Inflammatory macrophage (primary cell): ENCODE measurements at regions not wholly inside any gene's neighbourhood (a gene's known extent, or its start where the extent isn't known, plus 50 kb on each side); places are given as distances from the start of the nearest gene placed in this dataset.

Source experiments
- DNase-seq, 2 donors: peaks; one replicate each; pipeline ENCODE4 v3.0.0-alpha.2; 2020 to 2022

DNA sequence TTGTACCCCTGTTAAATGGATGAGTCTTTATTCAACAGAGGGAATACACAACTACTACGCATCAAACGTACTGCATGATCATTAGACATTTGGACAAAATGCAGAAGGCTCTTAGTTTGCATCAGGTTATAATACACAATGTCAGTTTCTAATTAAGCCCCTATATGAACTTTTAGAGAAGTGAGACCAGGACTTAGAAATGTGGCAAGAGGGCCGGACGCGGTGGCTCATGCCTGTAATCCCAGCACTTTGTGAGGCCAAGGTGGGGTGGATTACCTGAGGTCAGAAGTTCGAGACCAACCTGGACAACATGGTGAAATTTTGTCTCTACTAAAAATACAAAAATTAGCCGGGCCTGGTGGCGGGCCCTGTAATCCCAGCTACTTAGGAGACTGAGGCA lies 76.3 kb upstream of the MGMT start:
- no peak for DNase-seq

DNA sequence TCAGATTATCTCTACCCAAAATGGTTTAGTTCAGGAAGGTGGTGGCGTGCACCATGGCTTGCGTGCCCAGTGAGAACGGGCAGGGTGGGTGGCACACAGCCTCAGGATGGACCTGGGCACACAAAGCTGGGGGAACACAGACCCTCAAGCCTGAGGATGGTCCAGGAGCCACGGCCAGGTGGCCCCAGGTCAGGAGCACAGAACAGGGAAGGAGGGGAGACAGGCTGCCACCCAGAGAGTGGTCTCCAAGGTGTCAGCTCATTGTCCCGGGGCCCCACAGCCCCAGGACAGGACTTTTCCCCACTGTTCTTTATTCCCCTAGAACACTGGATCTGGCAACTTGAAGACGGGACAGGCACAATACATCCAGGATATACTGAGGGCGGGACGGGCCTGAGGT lies 75.6 kb upstream of the MGMT start:
- DNase-seq: no peak

DNA sequence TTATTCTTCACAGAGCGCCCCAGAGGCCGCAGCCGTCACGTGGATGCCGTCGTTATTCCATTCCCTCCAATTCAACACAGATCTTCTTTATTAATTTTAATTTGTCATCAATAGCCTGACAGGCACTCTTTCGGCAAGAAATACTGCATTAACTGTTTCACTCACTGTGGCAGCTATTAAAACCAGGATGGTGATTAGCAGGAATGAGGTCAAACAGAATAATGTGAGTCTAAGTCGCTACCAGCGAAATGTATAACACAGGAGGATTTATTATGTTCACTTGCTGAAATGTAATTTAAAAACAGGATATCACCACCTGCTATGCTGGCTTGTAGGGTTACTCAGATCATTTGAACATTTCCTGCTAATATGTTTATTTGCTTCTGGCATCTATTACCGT lies 74.2 kb upstream of the MGMT start:
- DNase-seq: no peak

DNA sequence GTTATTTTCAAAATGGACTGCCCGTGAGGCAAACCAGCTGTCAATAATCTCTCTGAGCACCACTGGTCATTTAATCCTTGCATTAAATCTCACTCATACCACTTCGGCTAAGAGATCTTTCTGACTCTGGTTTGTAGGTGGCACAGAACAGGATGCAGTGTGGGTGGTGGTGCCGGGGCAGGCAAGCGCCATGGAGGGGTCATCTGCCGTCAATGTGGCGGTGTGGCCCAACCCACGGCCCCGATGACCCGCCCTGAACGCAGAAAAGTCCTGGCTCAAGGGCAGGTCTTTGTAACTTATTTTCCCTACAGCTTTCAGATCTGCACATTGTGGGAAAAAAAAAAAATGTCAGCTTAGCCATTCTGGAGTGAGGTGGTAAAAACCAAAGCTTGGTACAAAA lies 73.2 kb upstream of the MGMT start:
- no peak for DNase-seq

DNA sequence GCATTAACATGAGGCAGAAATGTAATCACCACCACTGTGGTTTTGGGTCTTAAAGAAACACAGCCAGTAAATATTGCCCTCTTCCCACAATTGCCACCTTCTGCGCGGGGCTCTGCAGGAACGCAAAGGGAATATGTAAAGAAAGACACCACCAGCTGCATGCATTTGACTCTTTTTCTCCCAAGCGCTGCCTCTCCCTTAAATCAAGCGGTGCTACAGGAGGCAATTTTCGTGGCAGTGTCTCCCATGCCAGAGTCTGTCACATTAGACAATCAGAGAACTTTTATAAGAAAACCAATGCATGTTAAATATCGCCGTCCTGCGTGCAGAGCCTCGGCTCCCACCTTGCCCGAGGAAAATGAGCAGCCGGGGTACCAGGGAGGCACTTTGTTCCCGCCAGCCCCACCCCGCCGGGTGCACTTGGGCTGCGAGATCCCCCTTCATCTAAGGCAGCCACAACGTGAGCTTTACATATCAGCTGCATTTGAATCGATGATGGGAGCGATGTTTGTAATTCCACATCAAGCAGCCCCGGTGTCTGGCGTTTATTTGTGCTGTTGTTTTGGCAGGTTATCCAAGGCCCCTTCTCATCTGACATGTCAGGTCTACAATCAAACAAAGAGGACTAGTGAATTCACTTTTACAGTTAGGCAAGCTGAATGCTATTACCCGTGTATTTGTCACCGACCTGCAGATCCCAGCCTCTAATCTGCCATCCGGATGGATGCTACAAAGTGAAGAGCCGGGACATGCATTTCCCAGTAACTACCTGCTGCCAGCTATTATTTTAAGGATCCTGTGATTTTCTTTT lies 72.3 kb upstream of the MGMT start:
- DNase-seq: no peak

DNA sequence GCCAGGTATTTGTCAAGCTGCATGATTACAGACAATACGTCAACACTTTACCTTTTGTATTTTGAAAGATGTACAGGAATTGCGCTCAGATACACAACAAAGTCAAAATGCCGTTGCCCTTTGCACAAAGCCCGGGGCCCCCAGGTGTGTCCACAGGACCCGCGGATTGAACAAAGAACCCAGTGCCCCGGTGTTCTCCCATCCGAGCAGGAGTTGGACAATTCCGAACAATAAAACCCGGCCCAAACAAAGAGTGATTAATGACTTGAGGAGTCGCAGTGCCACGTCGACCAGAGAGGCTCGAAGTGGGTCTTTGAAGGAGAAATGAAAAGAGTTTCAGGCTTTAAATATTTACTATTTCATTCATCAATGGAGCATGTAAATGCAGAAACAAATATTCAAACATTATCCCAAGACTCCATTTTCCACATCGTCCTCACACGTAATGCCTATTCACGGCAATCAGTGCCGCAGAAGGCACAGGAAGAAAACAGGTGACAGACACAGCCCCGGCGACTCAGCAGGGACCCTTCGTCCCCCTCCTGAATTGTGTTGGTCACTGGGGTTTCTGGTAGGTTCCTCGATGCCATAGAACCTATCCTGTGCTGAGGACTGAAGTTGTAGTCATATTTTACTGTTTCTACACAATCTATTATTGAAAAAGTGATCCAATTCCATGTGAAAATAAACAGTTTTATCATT lies 70.9 kb upstream of the MGMT start:
- DNase-seq: no peak

DNA sequence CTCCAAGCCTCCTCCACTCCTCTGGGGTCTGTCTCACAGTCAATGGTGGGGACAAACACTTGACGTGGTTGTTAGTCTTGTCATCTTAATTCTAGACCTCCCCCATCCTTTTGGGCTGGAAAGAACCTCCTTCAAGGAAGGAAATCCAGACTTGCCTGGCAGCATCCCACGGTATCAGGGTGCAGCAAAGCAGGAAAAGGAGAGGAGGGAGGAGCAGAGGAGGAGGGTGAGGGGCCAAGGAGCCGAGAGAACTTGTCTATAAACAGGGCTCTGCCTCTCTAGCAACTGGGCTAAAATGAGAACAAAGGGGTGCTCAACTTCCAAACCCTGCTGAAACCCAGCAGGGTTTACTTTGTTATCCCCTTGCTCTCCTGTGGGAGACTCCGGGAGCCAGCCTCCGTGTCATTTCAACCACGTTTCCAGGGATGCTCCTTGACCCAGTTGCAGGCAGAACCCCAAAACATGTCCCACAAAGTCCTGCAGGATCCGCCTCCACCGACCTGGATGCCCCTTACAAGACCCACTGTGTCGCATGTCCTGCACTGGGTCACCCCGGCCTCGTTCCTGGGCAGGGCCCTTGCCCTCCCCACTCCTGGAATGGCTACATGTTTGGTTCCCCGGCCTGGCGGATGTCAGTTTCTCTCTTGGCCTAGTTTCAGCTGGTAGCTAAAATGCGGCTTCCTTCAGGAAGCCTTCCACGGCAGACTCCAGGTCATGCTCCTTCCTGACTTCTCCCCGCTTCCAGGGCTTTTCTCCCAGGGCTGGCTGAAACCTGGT lies 69.7 kb upstream of the MGMT start:
- no peak for DNase-seq

DNA sequence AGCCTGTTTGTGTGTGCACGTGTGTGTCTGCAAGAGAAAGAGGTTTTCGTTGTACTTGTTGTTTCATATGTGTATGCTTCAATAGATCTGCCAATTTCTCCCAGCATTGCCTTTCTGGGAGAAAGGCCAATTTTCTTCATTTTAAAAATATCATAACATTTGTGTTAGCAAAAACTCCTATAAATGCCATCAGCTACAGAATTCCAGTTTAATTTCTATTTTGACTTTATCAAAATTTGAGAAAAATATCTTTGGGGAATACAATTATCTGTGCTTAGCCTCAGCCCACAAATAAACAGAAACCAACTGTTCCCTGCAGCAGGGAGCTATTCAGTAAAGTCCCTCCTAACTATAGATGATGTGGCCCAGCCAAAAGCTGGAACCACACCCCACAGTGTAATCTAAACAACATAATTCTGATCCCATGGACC lies 68.3 kb upstream of the MGMT start:
- DNase-seq: no peak

DNA sequence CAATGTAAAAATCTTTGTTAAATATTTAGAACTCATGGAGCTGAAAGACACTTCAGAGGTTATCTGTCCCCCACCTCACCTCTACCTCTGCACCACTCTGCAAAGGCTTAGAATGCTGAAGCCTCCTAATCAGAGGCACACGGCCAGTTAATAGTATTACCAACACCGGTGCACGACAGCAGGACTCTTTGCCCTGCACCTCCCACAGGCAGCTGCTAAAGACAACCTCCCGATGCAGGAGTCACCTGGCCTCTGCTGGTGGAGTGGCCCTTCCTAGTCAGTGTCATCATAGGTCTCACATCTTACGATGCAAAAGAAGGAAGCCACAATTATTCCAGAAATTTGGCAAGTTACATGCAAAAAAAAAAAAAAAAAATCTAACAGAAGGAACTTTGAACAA lies 66.6 kb upstream of the MGMT start:
- no peak for DNase-seq

DNA sequence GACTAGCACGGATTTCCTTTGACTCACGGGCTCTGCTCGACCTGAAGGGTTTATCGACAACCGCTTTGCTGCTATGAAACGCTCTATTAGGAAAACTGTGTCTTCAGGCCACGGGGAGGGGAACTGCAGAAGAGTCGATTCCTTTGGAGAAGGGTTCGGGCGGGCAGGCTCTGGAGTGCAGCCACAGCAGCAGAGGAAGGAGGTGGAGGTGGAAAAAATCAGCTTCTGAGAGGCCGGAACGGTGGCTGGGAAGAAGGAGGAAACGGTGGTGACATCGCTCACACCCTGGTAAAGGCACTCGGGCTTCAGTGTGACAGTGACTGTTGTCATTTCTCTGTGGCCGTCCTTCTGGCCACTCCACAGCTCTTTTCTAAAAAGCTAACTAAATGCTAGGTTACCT lies 64.6 kb upstream of the MGMT start:
- DNase-seq: no peak

DNA sequence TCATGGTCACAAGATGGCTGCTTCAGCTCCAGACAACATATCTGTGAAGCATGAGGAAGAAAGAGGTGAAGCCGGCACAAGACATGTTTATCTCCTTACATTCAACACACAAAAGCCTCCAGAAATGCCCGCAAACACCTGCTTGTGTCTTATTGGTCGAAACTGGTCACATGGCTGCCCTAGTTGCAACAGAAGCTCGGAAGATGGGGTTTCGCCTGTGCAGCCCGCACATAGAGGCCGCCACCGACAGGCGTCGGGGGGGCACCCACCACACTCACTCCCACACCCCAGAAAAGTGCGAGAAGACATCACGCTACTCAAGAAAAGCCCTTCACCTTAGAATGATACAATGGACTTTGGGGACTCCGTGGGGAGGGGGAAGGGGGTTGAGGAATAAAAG lies 63.0 kb upstream of the MGMT start:
- DNase-seq: no peak

DNA sequence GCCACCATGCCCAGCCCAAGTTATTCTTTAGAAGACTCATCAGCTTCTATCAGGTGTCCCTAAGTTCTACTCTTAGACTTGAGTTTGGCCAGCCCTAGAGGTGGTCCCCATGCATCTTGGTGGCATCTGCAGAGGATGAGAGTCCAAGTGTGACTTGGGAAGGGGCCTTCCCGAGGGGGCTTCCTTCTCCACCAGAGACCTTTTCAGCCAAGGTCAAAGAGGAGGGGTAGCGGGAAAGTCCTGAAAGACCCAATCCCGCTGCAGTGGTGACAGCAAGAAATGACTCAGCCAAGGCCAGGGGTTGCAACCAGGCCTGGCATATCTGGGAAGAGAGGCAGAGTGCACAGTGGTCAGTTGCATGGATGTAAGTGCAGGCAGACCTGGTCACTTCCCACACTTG lies 61.7 kb upstream of the MGMT start:
- DNase-seq: no peak

DNA sequence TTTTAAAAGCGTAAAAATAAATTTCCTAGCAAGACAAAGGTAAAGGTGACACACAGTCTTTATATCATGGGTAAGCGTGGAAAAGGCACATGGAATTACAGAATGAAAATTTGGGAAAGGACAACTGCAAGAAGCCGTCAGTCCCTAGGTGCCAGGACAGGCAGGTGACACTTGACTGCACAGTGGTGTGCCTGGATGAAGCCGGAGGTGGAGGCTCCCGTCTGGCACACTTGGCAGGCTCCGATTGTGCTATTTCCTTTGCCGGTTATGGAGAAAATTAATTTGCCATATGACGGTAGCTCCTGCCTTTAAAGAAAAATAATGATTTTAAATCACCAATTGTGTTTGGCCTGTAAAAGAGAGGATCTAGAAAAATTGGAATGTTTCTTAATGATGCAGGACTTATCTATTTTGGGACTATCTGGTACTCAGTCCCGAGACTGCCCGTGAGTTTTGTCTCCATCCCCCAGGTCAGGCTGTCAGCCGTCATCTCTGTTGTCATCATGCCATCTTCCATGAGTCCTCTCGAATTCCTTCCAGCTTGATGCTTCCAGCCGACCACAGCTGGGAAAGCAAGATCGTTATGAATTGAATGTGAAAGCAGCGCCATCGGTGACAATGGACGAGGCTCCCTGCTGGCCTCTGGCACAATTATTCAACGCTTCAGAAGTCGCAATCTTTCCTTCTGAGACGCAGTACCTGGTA lies 56.2 kb upstream of the MGMT start:
- no peak for DNase-seq

DNA sequence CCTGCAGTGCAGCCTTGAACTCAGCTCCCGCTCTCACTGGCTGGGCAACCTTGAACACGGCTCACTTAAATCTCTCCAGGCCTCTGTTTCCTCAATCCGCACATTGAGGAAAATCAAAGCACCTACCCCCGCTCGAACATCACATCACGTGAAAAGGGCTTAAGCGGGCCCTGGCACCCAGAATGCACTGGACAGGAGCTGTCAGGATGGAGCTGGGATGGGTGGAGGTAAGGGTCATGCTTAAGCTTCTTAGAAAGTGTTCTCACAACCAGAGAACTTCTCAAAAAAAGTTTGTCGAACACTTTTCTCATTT lies 55.7 kb upstream of the MGMT start:
- DNase-seq: no peak

DNA sequence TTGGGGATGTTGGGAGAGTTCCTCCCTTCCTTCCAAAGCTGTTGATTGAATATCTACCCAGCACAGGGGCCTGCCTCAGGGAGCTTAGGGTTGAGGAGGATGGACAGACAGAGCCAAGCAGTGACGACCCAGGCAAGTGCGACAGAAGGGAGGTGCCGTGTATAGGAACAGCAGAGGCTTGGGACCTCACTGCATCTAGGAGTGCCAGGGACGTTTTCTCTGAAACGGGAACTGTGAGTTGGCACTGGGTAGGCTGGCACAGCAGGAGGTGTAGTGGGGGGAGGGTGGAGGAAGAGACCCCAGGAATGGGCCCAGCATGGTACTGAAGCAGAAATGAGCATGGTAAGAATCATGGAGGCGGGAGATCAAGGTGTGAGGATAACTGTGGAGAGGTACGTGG lies 55.3 kb upstream of the MGMT start:
- DNase-seq: no peak

DNA sequence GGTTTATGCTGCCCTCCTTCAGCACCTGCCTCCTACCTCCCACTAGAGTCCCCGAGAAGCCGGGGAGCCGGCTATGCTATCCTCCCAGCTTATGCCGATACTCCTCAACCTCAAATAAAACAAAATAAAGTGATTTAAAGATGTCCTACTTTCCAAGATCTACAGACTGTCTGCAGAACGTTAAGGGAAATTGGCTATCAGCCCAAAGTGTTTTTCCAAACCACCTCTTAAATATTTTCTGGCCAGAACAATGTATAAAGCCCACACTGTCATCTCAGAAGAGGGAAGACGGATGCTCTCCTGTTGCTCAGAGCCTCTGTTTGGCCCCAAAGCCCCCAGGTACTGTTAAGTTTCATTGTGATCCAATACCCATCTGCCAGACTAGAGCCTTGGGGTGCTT lies 54.0 kb upstream of the MGMT start:
- DNase-seq: no peak

DNA sequence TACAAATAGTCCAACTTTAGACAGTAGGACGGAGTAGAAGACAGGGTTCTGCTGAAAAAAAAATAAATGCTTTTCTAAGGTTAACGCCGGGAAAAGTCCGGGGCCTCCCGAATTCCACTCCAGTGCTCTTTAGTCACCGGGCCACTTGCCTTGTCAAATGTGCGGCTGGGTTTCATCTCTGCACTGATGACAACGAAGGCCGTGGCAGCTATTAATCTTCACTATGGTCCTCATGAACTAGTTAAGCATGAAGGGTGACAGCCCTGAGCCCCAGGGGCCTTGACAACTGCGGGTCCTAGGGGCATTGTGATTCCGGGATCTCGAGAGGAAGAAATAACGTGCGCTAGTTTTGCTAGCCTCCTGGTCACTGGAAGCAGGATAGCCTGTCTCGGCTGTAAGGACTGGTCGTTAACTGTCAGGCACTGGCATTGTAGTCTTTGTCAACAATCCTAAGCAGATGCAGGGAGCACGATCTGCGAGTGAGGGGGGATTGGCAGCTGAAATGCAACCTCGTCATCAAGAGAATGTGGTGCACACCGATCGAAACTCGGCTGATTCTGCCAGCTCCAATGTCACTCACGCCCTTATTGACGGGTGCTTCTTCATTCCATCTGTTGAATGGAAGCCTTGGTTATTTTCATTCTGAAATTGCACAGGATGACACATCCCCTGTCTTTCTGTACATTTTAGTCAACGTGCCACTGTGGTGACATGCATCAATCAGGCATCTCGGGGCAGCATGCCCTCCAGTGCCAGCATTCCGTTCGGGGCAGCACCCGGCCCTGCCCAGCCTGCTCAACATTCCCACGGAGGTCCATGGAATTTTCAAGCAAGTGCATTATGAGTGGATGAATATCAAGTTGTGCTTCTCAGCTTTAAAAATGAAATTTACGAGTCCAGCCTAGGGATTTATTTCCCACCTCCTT lies 51.6 kb upstream of the MGMT start:
- no peak for DNase-seq

DNA sequence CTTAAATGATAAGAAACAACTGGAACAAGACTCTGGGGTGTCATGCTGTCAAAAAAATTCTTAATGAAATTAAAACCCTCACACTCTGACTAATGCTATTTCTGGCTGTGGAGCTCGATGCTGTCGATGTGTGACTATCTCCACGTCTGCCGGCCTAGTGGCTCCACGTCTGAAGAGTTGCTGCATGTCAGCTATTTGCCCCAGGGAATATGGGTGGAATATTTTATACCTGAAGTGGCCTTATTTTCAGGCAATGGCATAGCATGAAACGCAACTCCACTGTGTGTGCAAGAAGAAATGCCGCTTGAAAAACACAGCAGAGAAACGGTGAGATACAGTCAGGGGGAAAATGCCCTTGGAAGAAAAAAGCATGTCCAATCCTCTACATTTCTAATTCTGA lies 50.9 kb upstream of the MGMT start:
- DNase-seq: no peak

DNA sequence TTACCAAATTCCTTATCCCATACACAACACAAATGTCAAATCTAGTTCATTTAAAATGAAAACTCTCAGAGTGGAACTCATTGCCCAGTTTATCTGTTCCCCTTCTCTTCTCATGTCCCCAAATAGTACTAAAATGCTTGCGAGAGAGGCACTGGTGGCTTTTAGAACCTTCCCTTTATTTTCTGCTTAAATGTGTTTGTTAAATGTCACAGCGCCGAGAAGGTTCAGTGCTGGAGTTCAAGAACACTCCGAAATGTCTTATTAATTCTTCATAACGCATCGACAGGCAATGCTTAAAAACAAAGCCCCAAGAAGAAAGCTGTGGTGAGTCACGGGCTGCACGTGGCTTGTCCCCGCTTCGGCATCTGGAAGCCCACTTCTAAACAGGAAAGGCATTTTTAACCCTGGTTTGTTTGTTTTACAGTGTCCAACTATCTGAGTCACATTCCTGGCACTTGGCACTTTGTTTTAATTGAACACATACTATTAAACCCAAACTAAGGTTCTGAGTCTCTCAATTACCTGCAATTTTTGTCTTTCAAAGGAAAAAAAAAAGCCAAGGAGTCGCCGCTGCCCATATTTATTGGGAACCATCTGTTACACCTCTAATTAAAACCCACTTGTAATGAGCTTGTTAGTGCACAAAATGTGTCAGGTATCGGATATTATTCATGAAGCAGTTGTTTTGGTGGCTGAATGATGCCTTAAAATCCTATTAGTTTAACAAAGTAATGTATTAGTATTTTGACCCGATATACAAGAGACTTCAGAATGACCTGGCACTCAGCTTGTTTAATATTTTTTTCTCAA lies 49.9 kb upstream of the MGMT start:
- no peak for DNase-seq
